ENCODE measurements at regions not wholly inside any gene's neighbourhood (a gene's known extent, or its start where the extent isn't known, plus 50 kb on each side); places are given as distances from the start of the nearest gene placed in this dataset.

DNA sequence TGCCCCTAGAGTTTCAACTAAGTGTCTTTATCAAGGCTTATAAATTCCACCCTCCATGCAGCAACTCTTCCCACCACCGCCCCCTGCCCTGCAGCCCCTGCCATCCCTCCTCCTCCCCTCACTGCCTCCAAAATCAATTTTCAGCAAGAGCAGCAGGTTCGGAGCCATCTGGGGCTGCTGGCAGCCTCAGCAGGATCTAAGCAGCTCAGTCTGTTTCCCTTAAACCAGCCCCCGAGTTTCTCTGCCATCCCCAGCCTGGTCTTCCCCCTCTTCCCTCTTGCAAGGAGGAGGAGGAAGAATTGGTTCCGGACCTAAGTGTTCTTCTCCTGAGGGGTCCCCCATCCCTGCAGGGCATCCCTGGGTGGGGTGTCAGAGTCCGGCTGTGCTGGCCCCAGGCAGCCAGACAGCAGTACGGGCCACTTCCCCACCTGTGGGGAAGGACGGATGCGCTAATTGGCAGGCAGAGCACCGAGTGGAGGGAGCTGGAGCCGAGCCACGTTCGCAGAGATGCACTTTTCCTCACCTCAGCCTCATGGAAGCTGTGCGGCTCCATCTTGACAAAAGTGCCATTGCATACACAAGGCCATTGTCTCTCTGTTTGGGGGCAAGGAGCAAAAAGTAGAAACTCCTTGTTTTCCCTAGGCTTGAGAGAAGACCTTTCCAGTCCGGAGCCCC is 189.3 kb downstream of the KCNA5 start:
- DNase-seq: no peak

DNA sequence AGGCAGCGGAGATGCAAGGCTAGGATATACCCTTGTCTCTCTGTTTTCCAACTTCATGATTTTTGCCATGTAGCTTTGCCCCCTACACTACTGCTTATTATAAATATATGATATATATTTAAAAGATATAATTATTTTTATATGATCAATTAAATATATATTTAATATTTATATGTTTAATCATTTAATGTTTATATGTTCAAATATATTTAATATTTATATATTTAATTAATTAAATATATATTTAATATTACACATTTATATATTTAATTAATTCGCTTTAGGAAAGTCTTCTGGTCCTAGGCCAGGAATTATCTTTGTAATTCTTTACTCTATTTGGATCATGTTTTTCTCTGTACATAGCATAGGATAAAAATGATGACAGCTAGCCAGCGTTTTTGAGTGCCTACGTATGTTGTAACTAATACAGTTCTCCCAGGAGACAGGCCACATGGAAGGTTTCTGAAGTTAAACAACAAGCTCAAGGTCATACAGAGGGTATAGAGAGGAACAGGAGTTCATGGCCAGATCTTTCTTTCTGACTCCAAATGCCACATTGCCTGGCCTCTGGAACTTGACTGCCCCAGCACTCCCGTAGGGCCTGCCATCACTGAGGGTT is 192.5 kb downstream of the KCNA5 start:
- DNase-seq: no peak

DNA sequence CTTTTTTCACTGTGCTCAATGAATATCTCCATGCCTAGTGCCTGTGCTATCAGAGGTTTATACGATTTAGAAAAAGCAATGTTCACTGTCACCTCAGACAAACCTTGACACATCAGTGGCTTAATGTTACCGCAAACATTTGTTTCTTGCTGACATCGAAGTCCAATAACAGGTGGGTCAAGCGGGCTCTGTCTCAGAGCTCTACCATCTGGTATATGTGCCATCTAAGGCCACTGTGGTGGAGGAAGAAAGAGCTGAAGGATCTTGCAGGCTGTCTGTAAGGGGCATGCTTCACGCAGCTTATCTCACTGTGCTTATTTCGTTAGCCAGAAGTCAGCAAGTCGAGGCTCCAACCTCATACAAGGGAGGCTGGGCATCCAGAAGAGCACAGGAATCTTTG is 189.5 kb upstream of the NTF3 start:
- DNase-seq: no peak

DNA sequence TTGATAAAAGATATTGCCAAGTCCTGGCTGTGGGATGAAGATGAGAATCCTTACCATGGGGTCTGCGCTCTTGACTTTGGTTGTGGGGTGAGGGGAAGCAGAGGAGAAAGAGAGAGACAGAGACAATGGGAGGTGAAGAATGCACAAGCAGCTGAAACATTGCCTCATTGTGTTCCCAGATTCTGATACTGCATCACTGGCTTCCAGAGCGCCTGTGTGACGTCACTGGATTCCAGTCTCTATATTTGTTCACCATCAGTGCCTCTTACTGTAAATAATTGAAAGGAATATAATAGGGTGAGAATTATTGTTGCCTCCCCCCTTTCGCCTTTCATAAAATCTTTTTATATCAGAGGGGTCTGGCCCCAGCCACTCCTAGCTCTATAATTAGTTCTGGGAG is 188.9 kb upstream of the NTF3 start:
- DNase-seq: no peak

DNA sequence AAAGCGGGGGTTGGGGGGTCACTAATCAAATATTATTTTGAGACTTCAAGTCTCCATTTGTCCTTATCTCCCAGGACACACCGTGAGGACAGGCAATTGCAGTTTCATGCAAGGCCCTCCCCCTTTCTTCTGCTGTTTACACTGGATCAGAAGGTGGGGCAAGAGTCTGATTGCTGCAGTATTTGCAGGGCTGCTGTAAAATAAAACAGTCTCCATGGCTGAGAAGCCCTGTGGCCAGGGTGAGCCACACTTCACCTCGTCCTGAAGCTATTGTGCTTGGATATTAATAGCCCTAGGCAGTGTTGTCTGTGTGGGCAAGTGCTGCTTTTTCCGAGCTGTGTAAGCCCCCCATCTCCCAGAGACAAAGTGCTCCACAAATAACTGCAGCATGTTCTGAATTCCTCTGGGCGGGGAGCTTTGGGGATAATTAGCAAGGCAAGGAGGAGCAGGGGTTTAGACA is 187.4 kb upstream of the NTF3 start:
- no peak for DNase-seq

DNA sequence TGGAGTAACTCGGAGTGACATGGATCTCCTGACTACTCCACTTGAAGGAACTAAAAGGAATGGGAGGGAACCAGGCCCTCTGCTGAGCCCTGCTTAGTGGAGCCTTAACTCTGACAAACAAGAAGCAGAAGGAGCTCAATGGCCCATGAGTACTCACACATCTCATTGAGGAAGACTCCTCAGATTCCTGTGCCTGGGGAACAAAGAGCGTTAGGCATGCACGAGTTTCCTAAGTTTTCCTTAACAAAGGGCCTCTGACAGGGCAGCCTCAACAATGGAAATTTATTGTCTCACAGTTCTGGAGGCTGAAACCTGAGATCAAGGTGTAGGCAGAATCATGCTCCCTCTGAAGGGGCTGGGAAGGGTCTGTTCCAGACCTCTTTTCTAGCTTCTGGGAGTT is 185.7 kb upstream of the NTF3 start:
- no peak for DNase-seq

DNA sequence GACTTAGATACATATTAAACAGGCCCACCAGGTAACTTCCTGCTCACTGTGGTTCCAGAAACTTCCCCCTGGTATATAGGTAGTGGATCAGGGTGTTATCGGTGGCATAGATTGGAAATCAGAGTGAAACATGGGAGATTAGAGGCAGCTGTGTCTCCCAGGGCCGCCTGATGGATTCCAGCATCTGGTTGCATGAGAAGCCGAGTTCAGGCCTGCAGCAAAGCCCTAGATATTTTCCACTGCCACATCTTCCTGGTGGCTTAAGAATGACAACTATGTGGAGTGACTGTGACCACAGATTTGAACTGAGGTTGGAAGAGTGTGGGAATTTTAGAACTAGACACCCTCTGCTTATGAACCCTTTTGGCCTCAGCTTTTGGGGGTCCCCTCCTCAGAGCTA is 184.8 kb upstream of the NTF3 start:
- no peak for DNase-seq

DNA sequence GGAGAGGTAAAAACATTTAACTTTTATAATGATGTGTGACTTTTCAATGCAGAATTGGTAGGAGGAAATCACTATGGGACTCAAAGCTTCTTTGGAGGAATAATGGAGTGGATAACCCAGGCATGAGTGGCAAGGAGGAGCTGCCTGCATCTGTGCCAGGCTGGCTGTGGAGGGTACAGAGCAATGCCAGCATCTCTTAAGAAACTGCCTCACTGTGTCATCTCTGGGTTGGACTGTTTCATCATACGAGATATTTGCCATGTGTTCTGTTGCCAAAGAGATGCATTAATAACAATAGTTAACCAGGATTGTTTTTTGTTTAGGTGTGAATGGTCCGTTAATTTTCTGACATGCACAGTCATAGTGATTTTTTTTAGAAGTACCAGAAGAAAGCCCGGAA is 183.7 kb upstream of the NTF3 start:
- DNase-seq: no peak

DNA sequence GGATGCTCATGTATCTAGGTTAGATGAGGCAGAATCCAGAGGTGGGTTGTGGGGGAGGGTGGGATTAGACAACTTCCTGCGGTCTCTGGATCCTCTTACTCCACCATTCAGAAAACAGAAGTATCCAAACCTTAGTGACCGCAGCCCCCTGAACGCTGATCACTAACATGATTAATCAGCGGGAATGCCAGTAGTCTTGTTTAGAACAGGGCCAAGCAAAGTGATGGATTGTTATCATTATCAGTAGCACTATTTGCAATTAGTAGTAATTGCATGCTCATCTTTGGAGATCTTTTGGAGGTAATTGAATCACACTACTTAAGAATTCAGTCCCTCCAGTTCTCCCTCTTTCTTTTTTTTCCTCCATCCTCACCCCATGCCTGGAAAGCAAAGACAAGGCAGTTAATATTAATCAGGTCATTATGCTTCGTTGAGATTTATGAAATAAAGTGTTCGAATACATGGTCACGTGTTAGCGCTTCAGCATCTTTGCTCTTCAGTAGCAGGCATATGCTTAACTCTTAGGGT is 182.8 kb upstream of the NTF3 start:
- no peak for DNase-seq

DNA sequence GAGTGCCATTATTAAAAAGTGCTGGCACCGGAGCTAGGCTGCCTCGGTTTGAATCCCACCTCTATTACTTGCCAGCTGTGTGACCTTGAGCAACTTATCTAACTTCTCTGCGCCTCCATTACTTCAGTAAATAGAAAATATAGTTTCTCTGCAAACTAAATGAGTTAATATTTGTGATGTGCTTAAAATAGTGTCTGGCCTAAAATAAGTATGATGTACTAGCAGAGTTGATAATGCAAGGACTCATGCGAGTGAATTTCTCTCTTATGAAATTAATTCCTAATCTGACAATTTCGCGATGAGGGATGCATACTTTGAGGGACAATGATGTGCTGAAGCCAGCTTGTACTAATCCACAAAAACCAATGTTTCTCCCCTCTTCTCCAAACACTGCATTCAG is 180.8 kb upstream of the NTF3 start:
- DNase-seq: no peak

DNA sequence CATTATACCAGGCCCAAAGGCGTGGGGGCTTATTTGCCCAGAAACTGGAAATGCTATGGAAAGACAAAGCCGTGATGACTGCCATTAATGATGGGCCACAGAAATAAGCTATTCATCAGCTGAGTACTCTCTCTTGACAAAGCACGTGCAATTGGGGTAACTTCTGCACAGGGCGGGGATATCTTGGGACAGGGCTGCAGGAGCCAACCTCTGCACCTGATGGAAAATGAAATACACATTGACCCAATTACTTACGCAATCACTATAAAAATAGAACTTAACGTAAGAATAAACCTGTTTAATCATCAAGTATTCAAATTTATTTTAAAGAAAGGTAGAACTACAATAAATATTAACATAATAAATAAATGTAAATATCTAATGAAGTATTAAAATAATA is 180.1 kb upstream of the NTF3 start:
- no peak for DNase-seq

DNA sequence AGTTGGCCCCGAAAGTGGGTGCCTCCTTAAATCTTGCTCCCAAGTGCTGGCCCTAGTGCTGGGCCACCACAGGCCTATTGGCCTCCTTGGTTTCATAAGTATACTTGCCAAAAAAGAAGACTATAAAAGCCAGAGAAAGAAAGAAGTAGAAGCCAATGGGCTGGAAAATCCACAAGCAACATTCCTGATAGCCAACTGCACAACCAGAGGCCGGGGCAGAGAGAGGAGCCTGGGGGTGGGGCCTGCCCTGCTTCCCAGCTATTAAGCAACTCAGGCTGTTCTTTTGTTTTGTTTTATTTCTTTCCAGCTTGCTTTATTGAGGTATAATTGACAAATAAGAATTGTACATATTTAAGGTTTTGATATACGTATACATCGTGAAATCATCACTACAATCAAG is 177.2 kb upstream of the NTF3 start:
- no peak for DNase-seq

DNA sequence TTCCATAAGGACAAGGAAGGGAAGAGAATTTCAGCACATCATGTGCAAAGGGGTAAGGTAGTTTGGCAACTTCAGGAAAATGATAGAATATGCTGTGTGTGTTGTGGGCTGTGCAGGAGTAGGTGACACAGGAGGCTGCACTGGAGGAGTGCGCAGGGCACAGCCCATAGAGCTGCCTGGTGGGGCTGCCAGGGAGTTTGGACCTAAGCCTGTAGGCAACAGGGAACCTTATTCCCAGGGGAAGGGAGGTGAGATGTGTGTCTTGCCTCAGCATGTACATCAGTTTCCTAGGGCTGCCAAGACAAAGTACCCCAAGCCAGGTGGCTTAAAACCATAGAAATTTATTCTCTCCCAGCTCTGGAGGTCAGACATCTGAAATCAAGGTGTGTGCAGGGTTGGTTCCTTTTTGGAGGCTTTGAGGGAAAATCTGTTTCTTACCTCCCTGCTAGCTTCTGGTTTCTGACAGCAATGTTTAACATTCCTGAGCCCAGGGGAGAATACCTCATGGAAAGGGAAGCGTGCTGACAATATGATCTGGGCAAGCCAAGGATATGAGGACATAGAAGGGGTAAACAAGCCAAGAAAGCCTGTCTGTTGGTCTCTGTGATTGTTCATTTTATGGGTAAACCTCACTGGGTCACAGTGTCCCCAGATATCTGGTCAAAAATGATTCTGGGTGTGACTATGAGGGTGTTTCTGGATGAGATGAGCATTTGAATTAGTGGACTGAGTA is 174.0 kb upstream of the NTF3 start:
- DNase-seq: no peak

DNA sequence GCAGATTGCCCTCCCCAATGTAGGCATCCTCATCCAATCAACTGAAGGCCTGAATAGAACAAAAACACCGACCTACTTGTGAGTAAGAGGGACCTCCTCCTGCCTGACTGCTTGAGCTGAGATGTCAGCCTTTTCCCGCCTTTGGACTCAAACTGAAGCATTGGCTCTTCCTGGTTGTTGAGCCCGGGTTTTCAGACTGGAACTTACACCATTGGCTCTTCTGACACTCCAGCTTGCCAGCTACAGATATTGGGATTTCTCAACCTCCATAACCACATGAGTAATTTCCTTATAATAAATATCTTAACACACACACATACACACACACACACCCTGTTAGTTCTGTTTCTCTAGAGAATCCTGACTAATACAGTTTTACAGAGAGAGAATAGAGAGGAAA is 173.4 kb upstream of the NTF3 start:
- DNase-seq: no peak

DNA sequence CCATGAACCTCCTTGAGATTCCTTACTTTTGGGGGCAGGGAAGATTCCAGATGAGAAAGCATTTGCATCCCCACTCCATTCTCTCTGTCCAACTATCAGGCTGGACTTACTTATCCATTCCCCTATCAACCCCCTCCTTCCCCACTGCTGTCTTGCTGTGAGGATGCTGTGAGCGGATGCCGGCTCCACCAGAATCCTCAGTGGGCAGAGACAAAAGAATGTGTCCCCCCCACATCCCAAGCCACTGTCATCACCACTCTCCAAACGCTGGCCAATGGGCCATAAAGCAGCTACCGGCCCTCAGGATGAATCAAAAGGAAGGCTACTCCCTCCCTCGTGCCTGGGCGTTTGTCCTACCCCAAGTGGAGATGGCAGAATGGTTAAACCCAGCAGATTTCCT is 173.0 kb upstream of the NTF3 start:
- DNase-seq: no peak

DNA sequence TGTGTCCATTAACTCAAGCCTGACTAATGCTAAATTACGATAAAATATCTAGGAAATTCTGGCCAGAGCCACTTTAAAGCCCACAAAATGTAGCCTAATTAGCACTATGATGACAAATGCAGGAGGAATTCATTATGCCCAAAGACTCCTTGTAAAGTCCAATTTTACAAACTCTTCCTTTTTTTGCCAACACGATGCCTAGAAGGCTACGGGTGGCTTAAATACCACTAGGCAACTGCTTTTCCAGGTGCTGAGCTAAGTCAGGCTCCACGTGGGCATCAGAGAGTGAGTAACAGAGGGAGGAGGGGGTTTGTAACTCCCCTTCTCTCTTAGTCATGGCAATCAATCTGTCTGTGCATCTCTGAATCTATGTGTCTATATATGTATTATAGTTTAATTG is 172.4 kb upstream of the NTF3 start:
- no peak for DNase-seq

DNA sequence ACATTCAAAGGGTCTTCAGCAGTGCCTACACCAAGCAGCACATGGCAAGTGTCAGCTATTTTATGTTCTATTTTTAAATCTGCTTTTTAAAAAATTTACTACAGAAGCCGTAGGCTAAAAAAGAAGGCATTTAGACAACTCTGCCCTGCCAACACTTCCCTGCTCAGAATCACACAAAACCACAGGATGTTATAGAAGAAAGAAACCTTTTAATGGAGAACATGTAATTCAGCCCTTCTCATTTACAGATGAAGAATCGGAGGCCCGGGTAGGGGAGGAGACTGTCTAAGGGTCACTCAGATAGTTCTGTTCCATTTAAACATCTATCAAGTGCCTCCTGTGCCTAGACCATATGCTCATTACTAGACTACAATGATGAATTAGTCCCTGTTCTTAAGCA is 171.8 kb upstream of the NTF3 start:
- no peak for DNase-seq

DNA sequence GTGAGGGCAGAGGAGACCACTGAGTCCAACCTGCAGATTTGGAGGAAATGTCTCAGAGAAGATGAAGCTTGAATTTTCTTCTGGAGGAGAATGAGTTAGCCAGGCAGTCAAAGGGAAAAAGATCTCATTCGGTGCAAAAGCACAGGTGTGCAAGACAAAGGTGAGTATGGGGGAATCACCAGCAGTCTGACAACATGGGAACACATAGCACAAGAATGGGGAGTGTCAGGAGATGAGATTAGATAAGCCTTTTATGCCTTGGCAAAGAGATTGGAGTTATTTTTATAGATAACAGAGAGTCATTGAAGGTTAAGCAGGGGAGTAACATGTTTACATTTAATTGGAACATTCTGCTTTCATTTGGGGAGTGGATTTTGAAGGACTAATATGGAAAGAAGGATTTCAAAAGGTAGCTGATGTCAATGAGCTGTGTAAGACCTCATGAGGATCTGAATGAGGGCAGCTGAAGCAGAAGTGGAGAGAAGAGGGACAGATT is 171.3 kb upstream of the NTF3 start:
- DNase-seq: no peak

DNA sequence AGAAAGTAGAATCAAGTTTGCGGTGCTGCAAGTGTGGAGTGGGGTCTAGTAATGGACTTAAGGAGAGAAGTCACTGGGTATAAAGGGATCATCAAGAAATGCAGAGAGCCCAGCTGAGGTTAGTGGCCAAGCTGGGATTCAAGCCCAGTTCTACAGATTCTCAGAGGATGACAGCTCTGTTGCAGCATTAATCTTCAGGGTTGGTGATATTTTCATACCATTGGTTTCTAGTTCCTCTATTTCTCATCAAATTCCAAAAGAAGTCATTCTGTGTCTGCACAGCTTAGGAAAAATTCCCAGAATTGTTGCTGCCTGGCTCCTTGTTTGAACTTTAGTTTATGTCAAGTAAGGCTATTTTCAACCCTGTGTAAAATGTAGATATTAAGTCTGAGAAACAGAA is 169.5 kb upstream of the NTF3 start:
- no peak for DNase-seq

DNA sequence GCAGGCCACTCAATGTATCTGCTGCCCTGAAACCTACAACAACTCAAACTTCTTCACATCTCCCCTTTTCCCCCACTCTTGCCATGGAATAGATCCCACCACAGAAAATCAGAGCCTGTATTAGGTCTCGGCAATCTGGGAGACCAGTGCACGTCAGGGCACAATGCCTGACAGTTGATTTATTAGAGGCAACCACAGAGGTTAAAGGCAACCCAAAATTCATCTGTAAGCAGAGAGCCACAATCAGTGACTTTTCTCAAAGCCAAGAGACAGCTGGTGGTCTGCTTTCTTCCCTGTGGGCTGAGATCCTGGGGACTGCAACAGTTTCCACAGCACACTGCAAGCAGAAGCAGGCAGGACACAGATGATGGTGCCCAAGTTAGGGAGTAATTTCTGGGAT is 169.0 kb upstream of the NTF3 start:
- DNase-seq: no peak

DNA sequence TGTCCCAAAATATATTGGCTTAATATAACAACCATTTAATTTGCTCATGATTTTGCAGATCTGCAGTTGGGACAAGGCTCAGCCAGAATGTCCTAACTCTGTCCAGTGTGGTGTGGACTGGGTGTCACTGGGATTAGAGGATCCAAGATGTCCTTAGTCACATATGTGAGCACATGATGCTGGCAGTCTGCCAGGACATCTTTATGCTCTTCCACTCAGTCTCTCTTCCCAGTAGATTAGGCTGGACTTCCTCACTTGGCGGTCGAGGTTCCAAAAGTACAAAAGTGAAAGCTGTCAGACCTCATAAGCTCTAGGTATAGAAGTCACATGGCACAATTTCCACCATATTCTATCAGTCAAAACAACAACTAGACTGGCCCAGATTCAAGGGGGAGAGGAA is 167.9 kb upstream of the NTF3 start:
- DNase-seq: no peak

DNA sequence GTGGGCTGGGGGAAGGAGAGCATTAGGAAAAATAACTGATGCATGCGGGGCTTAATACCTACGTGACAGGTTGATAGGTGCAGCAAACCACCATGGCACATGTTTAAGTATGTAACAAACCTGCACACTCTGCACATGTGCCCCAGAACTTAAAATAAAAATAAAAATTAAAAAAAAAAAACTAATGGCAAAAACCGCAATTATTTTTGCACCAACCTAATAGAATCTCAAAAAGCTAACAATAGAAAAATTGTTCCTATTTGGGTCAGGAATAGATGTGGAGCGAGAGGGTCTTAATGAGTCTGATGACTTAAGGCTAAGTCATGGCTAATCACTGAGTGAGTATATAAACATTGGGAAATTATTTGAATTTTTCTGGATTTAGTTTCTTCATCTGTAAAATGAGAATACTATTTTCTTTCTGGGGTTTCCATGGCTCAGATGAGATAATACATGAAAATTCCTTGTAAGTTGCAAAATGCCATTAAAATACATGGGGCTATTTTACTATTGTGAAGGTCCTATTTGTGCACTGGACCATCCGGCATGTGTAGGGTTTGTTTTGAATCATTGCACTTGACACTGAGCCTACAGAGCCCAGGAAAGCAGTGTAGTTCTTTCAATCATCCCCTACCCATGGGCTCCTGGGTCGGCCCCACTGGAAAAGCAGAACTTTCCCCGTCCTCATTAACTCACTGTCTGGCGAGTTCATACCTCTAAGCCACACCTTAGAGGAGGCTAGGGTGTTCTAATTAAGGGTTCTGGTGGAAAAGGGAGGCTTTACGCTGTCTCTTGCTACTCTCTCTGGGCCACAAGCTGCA is 164.1 kb upstream of the NTF3 start:
- no peak for DNase-seq

Measured in NCI-H1694 treated with DMSO at 0.1 percent for 48 hours (cell line).